Astrocyte (in vitro differentiated cells and primary cell): ENCODE measurements at regions not wholly inside any gene's neighbourhood (a gene's known extent, or its start where the extent isn't known, plus 50 kb on each side); places are given as distances from the start of the nearest gene placed in this dataset.

Experiments
- DNase-seq: peaks from one replicate; pipeline ENCODE4 v3.0.0-alpha.2; 2010; ENCODE audit warnings: low read depth
- FAIRE-seq: peaks from 2 replicates; lab custom pipeline; 2011; peaks lifted over from hg19 to GRCh38; lab: Jason Lieb, UNC
- H2AFZ ChIP-seq: 2 replicates; pipeline ENCODE4 v1.6.0; 2012; ENCODE audit warnings: low read depth, low read length, inconsistent platforms
- H3K27ac ChIP-seq: 2 replicates; pipeline ENCODE4 v1.5.1; 2011; ENCODE audit warnings: low read depth, low read length, inconsistent platforms
- H3K27me3 ChIP-seq: 2 replicates; pipeline ENCODE4 v1.6.0; 2011; ENCODE audit warnings: low read length, inconsistent platforms; ENCODE audit not compliant: insufficient read depth
- H3K36me3 ChIP-seq: 2 replicates; pipeline ENCODE4 v1.5.1; 2011; ENCODE audit warnings: low read length, inconsistent platforms; ENCODE audit not compliant: insufficient read depth
- H3K4me1 ChIP-seq: 2 replicates; pipeline ENCODE4 v1.5.1; 2011; ENCODE audit warnings: low read length, inconsistent platforms; ENCODE audit not compliant: insufficient read depth
- H3K4me2 ChIP-seq: 2 replicates; pipeline ENCODE4 v1.6.0; 2012; ENCODE audit warnings: low read length, inconsistent platforms
- H3K4me3 ChIP-seq: 2 replicates; pipeline ENCODE4 v1.5.1; 2011; ENCODE audit warnings: low read depth, mild to moderate bottlenecking, low read length, inconsistent platforms; ENCODE audit not compliant: insufficient read depth
- H3K79me2 ChIP-seq: 2 replicates; pipeline ENCODE4 v1.6.0; 2012; ENCODE audit warnings: mild to moderate bottlenecking, low read length, inconsistent platforms; ENCODE audit not compliant: insufficient read depth
- H3K9ac ChIP-seq: 2 replicates; pipeline ENCODE4 v1.6.0; 2012; ENCODE audit warnings: mild to moderate bottlenecking, low read length, inconsistent platforms
- H3K9me3 ChIP-seq: 2 replicates; pipeline ENCODE4 v1.5.1; 2012; ENCODE audit warnings: low read depth, mild to moderate bottlenecking, low read length, inconsistent platforms; ENCODE audit not compliant: insufficient read depth
- H4K20me1 ChIP-seq: 2 replicates; pipeline ENCODE4 v1.6.0; 2012; ENCODE audit warnings: low read length, inconsistent platforms; ENCODE audit not compliant: insufficient read depth
- H3K27ac Mint-ChIP-seq: one replicate; pipeline ENCODE4 v1.8.0; 2021; ENCODE audit warnings: mild to moderate bottlenecking, mixed read lengths; ENCODE audit not compliant: unreplicated experiment
- H3K27me3 Mint-ChIP-seq: one replicate; pipeline ENCODE4 v1.8.0; 2021; ENCODE audit warnings: low read depth, mixed read lengths; ENCODE audit not compliant: unreplicated experiment
- H3K36me3 Mint-ChIP-seq: one replicate; pipeline ENCODE4 v1.8.0; 2021; ENCODE audit warnings: low read depth, mixed read lengths; ENCODE audit not compliant: unreplicated experiment
- H3K4me1 Mint-ChIP-seq: one replicate; pipeline ENCODE4 v1.8.0; 2021; ENCODE audit warnings: low read depth, mixed read lengths; ENCODE audit not compliant: unreplicated experiment
- H3K4me3 Mint-ChIP-seq: one replicate; pipeline ENCODE4 v1.8.0; 2021; ENCODE audit warnings: mild to moderate bottlenecking, moderate library complexity, mixed read lengths; ENCODE audit not compliant: unreplicated experiment
- H3K9me3 Mint-ChIP-seq: one replicate; pipeline ENCODE4 v1.8.0; 2021; ENCODE audit warnings: mild to moderate bottlenecking, mixed read lengths; ENCODE audit not compliant: unreplicated experiment
- CTCF ChIP-seq: IDR thresholded peaks from 2 replicates; pipeline ENCODE4 v1.5.1; 2011; ENCODE audit warnings: low read depth, mild to moderate bottlenecking, inconsistent platforms, low read length, moderate library complexity; ENCODE audit not compliant: insufficient read depth
- EZH2 ChIP-seq: IDR thresholded peaks from 2 replicates; pipeline ENCODE4 v1.6.1; 2012; ENCODE audit warnings: mild to moderate bottlenecking, low read length, inconsistent platforms; ENCODE audit not compliant: insufficient read depth

- no peak for DNase-seq
- Mint-ChIP-seq H3K27me3 (no peaks in the 10 kb centered on the region), H3K27ac (no peak overlapping the region), H3K4me1 (peaks cover 11% of the 10 kb centered on the region), H3K36me3 (no peaks in the 10 kb centered on the region), H3K9me3 (peaks cover under 1% of the 10 kb centered on the region), H3K4me3 (no peak overlapping the region)
- H3K36me3 ChIP-seq: no peaks in the 10 kb centered on the region
- no peak overlapping the region for H3K4me3 ChIP-seq
- FAIRE-seq: peak; percentile 64
- H3K9me3 ChIP-seq: no peaks in the 10 kb centered on the region
- H3K4me1 ChIP-seq: no peaks in the 10 kb centered on the region
- no peak overlapping the region for H2AFZ ChIP-seq
- no peak overlapping the region for H3K4me2 ChIP-seq
- no peaks in the 10 kb centered on the region for H3K27me3 ChIP-seq
- no peaks in the 10 kb centered on the region for H4K20me1 ChIP-seq
- H3K9ac ChIP-seq: no peak overlapping the region
- no peak overlapping the region for H3K27ac ChIP-seq
- TF ChIP-seq CTCF (no peak), EZH2 (no peak)
- H3K79me2 ChIP-seq: no peaks in the 10 kb centered on the region
Observed at GRCh38 chrX:69554321-69554947, 50.3 kb downstream of the NALF2 start.

GRCh38 chrX:69555481-69556041 is 51.4 kb downstream of the NALF2 start:
- H3K27ac Mint-ChIP-seq: peak overlapping the region; percentile 87
- FAIRE-seq (no peak), DNase-seq (no peak)
- H3K4me1 ChIP-seq: no peaks in the 10 kb centered on the region
- no peak overlapping the region for H3K4me3 ChIP-seq
- peaks cover 11% of the 10 kb centered on the region for H3K4me1 Mint-ChIP-seq
- no peaks in the 10 kb centered on the region for H3K36me3 ChIP-seq
- no peaks in the 10 kb centered on the region for H4K20me1 ChIP-seq
- no peak overlapping the region for H3K9ac ChIP-seq
- no peaks in the 10 kb centered on the region for H3K9me3 ChIP-seq
- no peaks in the 10 kb centered on the region for H3K27me3 Mint-ChIP-seq
- H3K27me3 ChIP-seq: no peaks in the 10 kb centered on the region
- no peak overlapping the region for H3K4me3 Mint-ChIP-seq
- H3K36me3 Mint-ChIP-seq: no peaks in the 10 kb centered on the region
- H3K27ac ChIP-seq: no peak overlapping the region
- H3K79me2 ChIP-seq: no peaks in the 10 kb centered on the region
- peaks cover 2% of the 10 kb centered on the region for H3K9me3 Mint-ChIP-seq
- H2AFZ ChIP-seq: no peak overlapping the region
- no peak for TF ChIP-seq EZH2
- no peak for TF ChIP-seq CTCF
- no peak overlapping the region for H3K4me2 ChIP-seq
